SK-N-MC (cell line): ENCODE measurements at regions not wholly inside any gene's neighbourhood (a gene's known extent, or its start where the extent isn't known, plus 50 kb on each side); places are given as distances from the start of the nearest gene placed in this dataset.

Experiments
- EZH2 ChIP-seq: fragments of 200-600 bp; sonication (generic); IDR thresholded peaks from one replicate; pipeline ENCODE4 v1.6.1; 2017; ENCODE audit warnings: antibody characterized with exemption
- POLR2AphosphoS5 ChIP-seq: IDR thresholded peaks from 2 replicates; pipeline ENCODE4 v1.6.1; 2012; ENCODE audit warnings: mild to moderate bottlenecking, low read depth, low read length, borderline replicate concordance

- TF ChIP-seq POLR2AphosphoS5 (no peak), EZH2 (no peak)
Observed at GRCh38 chr9:651371-651770, 190.1 kb upstream of the DMRT1 start.
